Ishikawa (cell line): ENCODE measurements at regions not wholly inside any gene's neighbourhood (a gene's known extent, or its start where the extent isn't known, plus 50 kb on each side); places are given as distances from the start of the nearest gene placed in this dataset.

Experiments used
- CEBPB ChIP-seq: IDR thresholded peaks from 2 replicates; pipeline ENCODE4 v1.6.1; 2012
- CREB1 ChIP-seq: IDR thresholded peaks from 2 replicates; pipeline ENCODE4 v1.6.1; 2012; ENCODE audit warnings: low read depth
- EP300 ChIP-seq: IDR thresholded peaks from 2 replicates; pipeline ENCODE4 v1.6.1; 2012; ENCODE audit warnings: borderline replicate concordance
- FOXM1 ChIP-seq: IDR thresholded peaks from 2 replicates; pipeline ENCODE4 v1.6.1; 2012; ENCODE audit warnings: low read depth, borderline replicate concordance
- NFIC ChIP-seq: IDR thresholded peaks from 2 replicates; pipeline ENCODE4 v1.6.1; 2012
- TEAD4 ChIP-seq: IDR thresholded peaks from 2 replicates; pipeline ENCODE4 v1.6.1; 2012

DNA sequence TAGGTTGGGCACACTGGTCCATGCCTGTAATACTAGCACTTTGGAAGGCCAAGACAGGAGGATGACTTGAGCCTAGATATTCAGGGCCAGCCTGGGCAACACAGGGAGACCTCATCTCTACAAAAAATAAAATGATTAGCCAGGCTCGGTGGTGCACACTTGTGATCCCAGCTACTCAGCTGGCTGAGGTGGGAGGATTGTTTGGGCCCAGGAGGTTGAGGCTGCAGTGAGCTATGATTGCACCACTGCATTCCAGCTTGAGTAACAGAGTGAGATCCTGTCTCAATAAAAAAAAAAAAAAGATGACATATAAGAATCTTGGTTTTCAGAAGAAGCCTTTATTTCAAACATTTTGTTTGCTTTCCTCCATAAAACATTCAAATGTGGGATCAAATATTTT, 178.0 kb downstream of the LIG4 start:
- TF ChIP-seq EP300: no peak
- no peak for TF ChIP-seq CREB1
- no peak for TF ChIP-seq TEAD4
- TF ChIP-seq NFIC: no peak
- TF ChIP-seq CEBPB: no peak
- TF ChIP-seq FOXM1: no peak
